Astrocyte of the cerebellum (primary cell): ENCODE measurements at regions not wholly inside any gene's neighbourhood (a gene's known extent, or its start where the extent isn't known, plus 50 kb on each side); places are given as distances from the start of the nearest gene placed in this dataset.
"Not testable (repeated sequence)": the region's sequence is repeated elsewhere in the genome, so short reads cannot be mapped to it uniquely, and the experiment has no call there.

Experiments
- DNase-seq: peaks from one replicate; pipeline ENCODE4 v3.0.0-alpha.2; 2011; ENCODE audit warnings: low read depth
- H3K4me3 ChIP-seq: 2 replicates; pipeline ENCODE4 v1.5.1; 2011; ENCODE audit warnings: mild to moderate bottlenecking, low read depth, low read length, moderate library complexity
- in situ Hi-C: cut with HindIII; loops from 2 replicates; pipeline ENCODE4 v1.10.0; 2017; ENCODE audit warnings: low sequenced_read_pairs
- TF ChIP-seq, protein P1 (sequence below): IDR thresholded peaks from 2 replicates; pipeline ENCODE4 v1.5.1; 2012; ENCODE audit warnings: low read length, low read depth, moderate library complexity, mild to moderate bottlenecking; ENCODE audit errors: missing control alignments

DNA sequence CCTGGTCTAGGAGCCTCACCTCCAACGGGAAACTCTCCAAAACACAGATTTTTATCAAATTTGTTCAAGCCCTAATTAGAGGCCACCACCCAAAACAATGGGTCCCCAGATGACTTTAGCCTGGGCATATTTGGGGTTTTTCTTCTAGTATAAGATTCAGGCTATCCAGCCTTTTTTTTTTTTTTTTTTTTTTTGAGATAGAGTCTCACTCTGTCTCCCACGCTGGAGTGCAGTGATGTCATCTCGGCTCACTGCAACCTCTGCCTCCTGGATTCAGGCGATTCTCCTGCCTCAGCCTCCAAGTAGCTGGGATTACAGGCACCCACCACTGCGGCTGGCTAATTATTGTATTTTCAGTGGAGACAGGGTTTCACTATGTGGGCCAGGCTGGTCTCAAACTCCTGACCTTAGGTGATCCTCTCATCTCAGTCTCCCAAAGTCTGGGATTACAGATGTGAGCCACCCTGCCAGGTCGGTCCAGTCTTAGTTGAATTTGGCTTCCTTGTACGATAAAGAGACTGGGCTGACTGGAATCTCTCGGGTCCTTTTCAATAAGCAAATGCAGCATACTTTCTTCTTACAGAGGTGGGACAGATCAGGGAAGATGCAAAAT, 91.4 kb upstream of the KLF6 start:
- DNase-seq, result no peak

DNA sequence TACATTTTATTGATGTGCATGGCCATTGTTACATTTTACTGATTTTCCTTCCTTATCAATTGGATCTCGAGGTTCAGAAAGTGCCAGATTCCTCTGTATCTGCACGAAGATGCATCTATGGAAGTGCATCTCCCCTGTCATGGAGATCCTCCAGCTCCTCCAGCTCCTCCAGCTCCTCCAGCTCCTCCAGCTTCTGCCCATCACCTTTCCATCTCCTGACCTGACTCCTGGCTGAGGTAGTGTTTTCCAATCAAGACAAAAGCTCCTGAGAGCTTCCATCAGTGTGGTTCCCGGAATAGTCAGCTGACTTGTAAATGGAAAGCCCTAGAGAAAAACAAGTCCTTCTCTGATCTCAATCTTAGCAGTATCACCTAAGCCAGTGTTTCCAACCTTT, 90.8 kb upstream of the KLF6 start:
- TF ChIP-seq, protein P1, sequence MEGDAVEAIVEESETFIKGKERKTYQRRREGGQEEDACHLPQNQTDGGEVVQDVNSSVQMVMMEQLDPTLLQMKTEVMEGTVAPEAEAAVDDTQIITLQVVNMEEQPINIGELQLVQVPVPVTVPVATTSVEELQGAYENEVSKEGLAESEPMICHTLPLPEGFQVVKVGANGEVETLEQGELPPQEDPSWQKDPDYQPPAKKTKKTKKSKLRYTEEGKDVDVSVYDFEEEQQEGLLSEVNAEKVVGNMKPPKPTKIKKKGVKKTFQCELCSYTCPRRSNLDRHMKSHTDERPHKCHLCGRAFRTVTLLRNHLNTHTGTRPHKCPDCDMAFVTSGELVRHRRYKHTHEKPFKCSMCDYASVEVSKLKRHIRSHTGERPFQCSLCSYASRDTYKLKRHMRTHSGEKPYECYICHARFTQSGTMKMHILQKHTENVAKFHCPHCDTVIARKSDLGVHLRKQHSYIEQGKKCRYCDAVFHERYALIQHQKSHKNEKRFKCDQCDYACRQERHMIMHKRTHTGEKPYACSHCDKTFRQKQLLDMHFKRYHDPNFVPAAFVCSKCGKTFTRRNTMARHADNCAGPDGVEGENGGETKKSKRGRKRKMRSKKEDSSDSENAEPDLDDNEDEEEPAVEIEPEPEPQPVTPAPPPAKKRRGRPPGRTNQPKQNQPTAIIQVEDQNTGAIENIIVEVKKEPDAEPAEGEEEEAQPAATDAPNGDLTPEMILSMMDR, result no peak
- H3K4me3 ChIP-seq, result no peak overlapping the region
- in situ Hi-C loops, result no loop called here
- no peak for DNase-seq

More for the DNA sequence above, 91.4 kb upstream of the KLF6 start:
- no peak overlapping the region for H3K4me3 ChIP-seq
- in situ Hi-C loops, result no loop called here
- TF ChIP-seq, protein P1, result no peak

DNA sequence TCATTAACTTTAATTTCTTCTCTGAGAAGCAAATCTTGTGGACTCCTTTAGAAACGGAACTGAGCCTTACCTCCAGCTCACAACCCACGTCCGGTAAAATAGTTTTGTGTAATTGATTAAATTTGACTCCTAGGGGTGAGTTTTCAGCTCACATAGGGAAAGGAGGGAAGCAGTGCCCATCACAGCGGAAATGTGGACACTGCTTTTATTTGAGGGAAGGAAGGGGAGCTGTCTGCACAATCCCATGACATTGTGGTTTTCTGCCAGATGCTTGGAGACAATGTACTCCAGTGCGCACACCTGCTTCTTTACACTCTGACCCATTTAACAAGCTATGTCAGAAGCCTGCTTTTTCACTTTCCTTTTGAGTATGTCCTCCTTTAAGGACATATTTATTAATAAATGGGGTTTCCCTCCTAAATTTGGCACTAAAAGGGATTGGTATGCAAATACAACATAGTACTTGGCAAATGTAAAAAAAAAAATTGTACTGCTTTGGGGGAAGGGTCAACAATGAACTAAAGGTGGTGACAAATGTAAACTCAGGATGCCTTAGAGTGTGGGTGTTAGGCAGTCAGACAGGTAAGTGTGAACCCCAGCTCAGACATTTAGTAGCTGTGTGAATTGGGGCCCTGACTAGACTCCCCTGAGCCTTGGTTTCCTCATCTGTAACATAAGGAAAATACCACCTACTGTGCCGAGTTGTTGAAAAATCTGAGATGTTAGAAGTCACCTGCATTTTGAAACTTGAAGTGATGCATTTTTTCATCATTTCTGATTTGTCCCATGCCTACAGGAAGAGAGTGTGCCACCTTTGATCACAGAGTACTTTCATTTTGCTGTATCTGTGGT, 90.2 kb upstream of the KLF6 start:
- in situ Hi-C loops, result no loop called here

DNA sequence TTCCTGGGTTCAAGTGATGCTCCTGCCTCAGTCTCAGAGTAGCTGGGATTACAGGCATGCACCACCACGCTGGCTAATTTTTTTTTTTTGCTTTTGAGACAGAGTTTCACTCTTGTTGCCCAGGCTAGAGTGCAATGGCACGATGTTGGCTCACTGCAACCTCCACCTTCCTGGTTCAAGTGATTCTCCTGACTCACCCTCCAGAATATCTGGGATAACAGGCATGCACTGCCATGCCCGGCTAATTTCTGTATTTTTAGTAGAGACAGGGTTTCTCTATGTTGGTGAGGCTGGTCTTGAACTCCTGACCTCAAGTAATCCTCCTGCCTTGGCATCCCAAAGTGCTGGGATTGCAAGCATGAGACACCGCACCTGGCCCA, 89.6 kb upstream of the KLF6 start:
- in situ Hi-C loops, DNase-seq, H3K4me3 ChIP-seq: not testable (repeated sequence)

More for the DNA sequence above, 90.2 kb upstream of the KLF6 start:
- TF ChIP-seq, protein P1, result no peak
- H3K4me3 ChIP-seq, result no peak overlapping the region
- DNase-seq, result no peak

DNA sequence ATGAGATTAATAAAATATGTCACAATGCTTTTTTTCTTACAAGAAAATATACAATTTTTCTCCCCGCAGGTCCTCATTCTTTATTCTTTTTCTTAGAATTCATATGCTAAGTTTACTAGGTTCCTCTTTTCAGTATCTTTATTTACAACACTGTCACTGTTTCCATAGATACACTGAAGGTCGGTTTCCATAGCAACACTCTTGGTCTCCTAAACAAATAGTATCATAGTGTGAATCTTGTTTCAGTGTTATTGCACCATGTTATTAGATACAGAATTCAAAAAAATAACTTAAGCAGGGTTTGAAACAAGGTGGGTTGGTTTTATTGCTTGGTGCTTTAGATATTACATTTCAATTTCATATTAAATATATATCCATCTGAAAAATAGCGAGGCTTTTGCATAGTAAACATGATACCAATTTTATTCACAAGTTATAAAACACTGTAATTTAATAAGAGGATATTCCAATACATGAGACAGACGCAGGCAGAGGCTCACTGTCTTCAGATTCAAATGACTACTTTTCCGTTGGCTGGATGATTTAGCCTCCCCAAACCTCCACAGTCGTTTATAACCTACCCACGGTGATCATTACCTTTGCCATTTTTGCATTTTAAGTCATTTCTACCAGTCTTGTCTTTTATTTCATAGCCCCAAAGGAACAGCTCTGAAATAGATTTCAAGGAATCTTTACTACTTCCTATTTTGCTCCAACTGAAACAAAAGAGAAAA, 88.9 kb upstream of the KLF6 start:
- TF ChIP-seq, protein P1, result no peak
- in situ Hi-C loops, result no loop called here
- no peak for DNase-seq
- H3K4me3 ChIP-seq, result no peak overlapping the region

DNA sequence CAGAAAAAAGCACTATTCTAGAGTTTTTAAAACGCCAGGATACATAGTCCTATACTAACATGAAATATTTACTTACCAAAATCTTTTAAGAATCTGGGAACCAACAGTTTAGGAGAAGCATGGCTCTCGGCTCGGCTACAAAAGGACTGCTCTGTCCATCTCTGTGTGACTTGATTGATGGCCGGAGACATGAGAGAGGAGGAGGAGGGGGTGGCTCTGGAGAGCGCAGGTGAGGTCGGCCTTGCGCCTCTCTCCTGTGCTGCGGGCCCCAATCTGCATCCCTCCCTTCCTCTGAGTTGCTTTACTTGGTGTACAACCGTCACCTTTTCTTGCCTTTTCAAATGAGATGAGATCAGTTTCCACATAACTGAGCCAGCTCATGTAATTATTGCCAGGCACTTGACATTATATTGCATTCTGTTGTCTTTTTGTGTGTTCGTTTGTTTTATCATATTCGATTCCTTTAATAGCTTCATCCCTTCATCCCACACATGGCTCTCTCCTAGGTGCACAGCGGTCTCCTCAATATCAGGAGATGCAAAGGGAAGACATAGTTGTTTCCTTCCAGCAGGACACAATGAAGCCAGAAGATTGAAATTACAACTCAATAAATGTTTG, 87.8 kb upstream of the KLF6 start:
- H3K4me3 ChIP-seq, result no peak overlapping the region
- TF ChIP-seq, protein P1, result no peak
- in situ Hi-C loops, result no loop called here
- no peak for DNase-seq
